Loucy (cell line): ENCODE measurements at regions not wholly inside any gene's neighbourhood (a gene's known extent, or its start where the extent isn't known, plus 50 kb on each side); places are given as distances from the start of the nearest gene placed in this dataset.

Experiments
- CTCF ChIP-seq: fragments of 200-600 bp; sonication (generic); conservative IDR thresholded peaks from 2 replicates; pipeline ENCODE4 v1.5.1; 2014; ENCODE audit warnings: mild to moderate bottlenecking, antibody characterized with exemption, low read length
- EZH2phosphoT487 ChIP-seq: fragments of 200-600 bp; IDR thresholded peaks from 2 replicates; pipeline ENCODE4 v1.6.1; 2018; ENCODE audit warnings: antibody characterized with exemption, mild to moderate bottlenecking, moderate library complexity, borderline replicate concordance

DNA sequence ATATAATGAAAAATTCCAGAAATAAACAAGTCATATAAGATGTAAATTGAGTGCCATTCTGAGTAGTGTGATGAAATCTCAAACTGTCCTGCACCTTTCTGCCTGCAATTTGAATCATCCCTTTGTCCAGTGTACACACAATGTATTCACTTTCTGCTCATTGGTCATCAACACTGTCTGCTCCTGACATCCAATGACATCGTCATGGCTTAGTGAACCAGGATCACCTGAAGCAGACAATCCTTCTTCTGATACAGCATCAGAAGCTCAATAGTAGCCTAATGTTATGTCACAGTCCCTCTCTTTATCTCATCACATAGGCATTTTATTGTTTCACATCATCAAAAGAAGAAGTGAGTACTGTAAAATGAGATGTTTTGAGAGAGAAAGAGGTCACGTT lies 366.3 kb downstream of the RFPL4B start:
- no peak for TF ChIP-seq CTCF
- TF ChIP-seq EZH2phosphoT487: no peak
